H9 (cell line): ENCODE measurements at regions not wholly inside any gene's neighbourhood (a gene's known extent, or its start where the extent isn't known, plus 50 kb on each side); places are given as distances from the start of the nearest gene placed in this dataset.

Experiments
- DNase-seq: peaks from one replicate; pipeline ENCODE4 v3.0.0-alpha.2; 2017
- H2AFZ ChIP-seq: one replicate; pipeline ENCODE4 v1.6.1; 2013; ENCODE audit warnings: mild to moderate bottlenecking, low read length, control low read depth, moderate library complexity
- H2AK5ac ChIP-seq: 2 replicates; pipeline ENCODE4 v1.6.1; 2013; ENCODE audit warnings: low read length, control low read depth, mixed read lengths; ENCODE audit not compliant: insufficient read length
- H2BK120ac ChIP-seq: one replicate; pipeline ENCODE4 v1.6.1; 2013; ENCODE audit warnings: low read depth, mild to moderate bottlenecking, low read length, control low read depth, inconsistent platforms; ENCODE audit not compliant: poor library complexity, severe bottlenecking
- H2BK12ac ChIP-seq: 2 replicates; pipeline ENCODE4 v1.6.1; 2013; ENCODE audit warnings: low read length, control low read depth, mixed read lengths, low read depth; ENCODE audit not compliant: insufficient read length
- H2BK15ac ChIP-seq: 2 replicates; pipeline ENCODE4 v1.6.1; 2013; ENCODE audit warnings: low read depth, low read length, control low read depth
- H2BK20ac ChIP-seq: one replicate; pipeline ENCODE4 v1.6.1; 2013; ENCODE audit warnings: low read depth, mild to moderate bottlenecking, low read length, control low read depth, inconsistent platforms; ENCODE audit not compliant: poor library complexity, severe bottlenecking
- H2BK5ac ChIP-seq: 2 replicates; pipeline ENCODE4 v1.6.1; 2013; ENCODE audit warnings: low read length, control low read depth, mixed read lengths; ENCODE audit not compliant: insufficient read length
- H3K14ac ChIP-seq: 2 replicates; pipeline ENCODE4 v1.6.1; 2013; ENCODE audit warnings: low read length, control low read depth; ENCODE audit not compliant: insufficient read depth
- H3K18ac ChIP-seq: 2 replicates; pipeline ENCODE4 v1.6.1; 2013; ENCODE audit warnings: low read depth, mild to moderate bottlenecking, mixed read lengths, low read length, control low read depth; ENCODE audit not compliant: insufficient read length
- H3K23ac ChIP-seq: 2 replicates; pipeline ENCODE4 v1.6.1; 2013; ENCODE audit warnings: low read length, control low read depth, mixed read lengths, low read depth; ENCODE audit not compliant: insufficient read length
- H3K23me2 ChIP-seq: 2 replicates; pipeline ENCODE4 v1.6.1; 2013; ENCODE audit warnings: low read depth, mild to moderate bottlenecking, mixed read lengths, low read length, control low read depth; ENCODE audit not compliant: insufficient read length, poor library complexity, severe bottlenecking
- H3K27ac ChIP-seq: 2 replicates; pipeline ENCODE4 v1.5.1; 2013; ENCODE audit warnings: low read length, control low read depth, mixed read lengths, low read depth; ENCODE audit not compliant: insufficient read length
- H3K27me3 ChIP-seq: 2 replicates; pipeline ENCODE4 v1.6.1; 2013; ENCODE audit warnings: low read length, control low read depth, inconsistent platforms; ENCODE audit not compliant: insufficient read depth
- H3K4ac ChIP-seq: 2 replicates; pipeline ENCODE4 v1.6.1; 2013; ENCODE audit warnings: low read depth, mild to moderate bottlenecking, control low read depth, inconsistent platforms, low read length, moderate library complexity
- H3K4me1 ChIP-seq: 2 replicates; pipeline ENCODE4 v1.6.1; 2013; ENCODE audit warnings: low read length, control low read depth, inconsistent platforms; ENCODE audit not compliant: insufficient read depth
- H3K4me2 ChIP-seq: 2 replicates; pipeline ENCODE4 v1.6.1; 2013; ENCODE audit warnings: low read length, control low read depth, mixed read lengths; ENCODE audit not compliant: insufficient read length, insufficient read depth
- H3K56ac ChIP-seq: 2 replicates; pipeline ENCODE4 v1.6.1; 2013; ENCODE audit warnings: low read depth, mild to moderate bottlenecking, mixed read lengths, low read length, control low read depth; ENCODE audit not compliant: insufficient read length
- H3K79me1 ChIP-seq: 2 replicates; pipeline ENCODE4 v1.6.1; 2013; ENCODE audit warnings: low read depth, mild to moderate bottlenecking, moderate library complexity, low read length, control low read depth, inconsistent platforms; ENCODE audit not compliant: insufficient read depth, poor library complexity, severe bottlenecking
- H3K79me2 ChIP-seq: 2 replicates; pipeline ENCODE4 v1.6.1; 2013; ENCODE audit warnings: low read length, control low read depth, inconsistent platforms; ENCODE audit not compliant: insufficient read depth
- H3K9ac ChIP-seq: 2 replicates; pipeline ENCODE4 v1.6.1; 2013; ENCODE audit warnings: low read length, control low read depth, mixed read lengths; ENCODE audit not compliant: insufficient read length; ENCODE audit errors: extremely low read depth
- H3K9me3 ChIP-seq: one replicate; pipeline ENCODE4 v1.6.1; 2013; ENCODE audit warnings: low read depth, low read length, inconsistent platforms; ENCODE audit not compliant: control insufficient read depth
- H3T11ph ChIP-seq: one replicate; pipeline ENCODE4 v1.6.1; 2013; ENCODE audit warnings: mild to moderate bottlenecking, low read length, control low read depth, inconsistent platforms
- H4K20me1 ChIP-seq: one replicate; pipeline ENCODE4 v1.6.1; 2013; ENCODE audit not compliant: control insufficient read depth, insufficient read length, insufficient read depth
- H4K5ac ChIP-seq: 2 replicates; pipeline ENCODE4 v1.6.1; 2013; ENCODE audit warnings: low read depth, mild to moderate bottlenecking, mixed read lengths, low read length, control low read depth; ENCODE audit not compliant: insufficient read length
- H4K8ac ChIP-seq: replicated peaks from 2 replicates; pipeline ENCODE4 v1.6.1; 2013; ENCODE audit warnings: low read length, control low read depth, mixed read lengths, low read depth; ENCODE audit not compliant: insufficient read length
- H4K91ac ChIP-seq: 2 replicates; pipeline ENCODE4 v1.6.1; 2013; ENCODE audit warnings: low read depth, mild to moderate bottlenecking, moderate library complexity, mixed read lengths, low read length, control low read depth; ENCODE audit not compliant: insufficient read length
- H3K27ac Mint-ChIP-seq, 3 experiments: 2 replicates in 2 of 3; 3 replicates in 1 of 3; pipeline ENCODE4 v1.8.0; 2020 to 2021; ENCODE audit warnings: mixed read lengths in 3 of 3, mild to moderate bottlenecking in 1 of 3, moderate library complexity in 1 of 3
- H3K27me3 Mint-ChIP-seq: 2 replicates; pipeline ENCODE4 v1.8.0; 2021; ENCODE audit warnings: low read depth, mild to moderate bottlenecking, moderate library complexity, mixed read lengths
- H3K36me3 Mint-ChIP-seq, 3 experiments: 2 replicates in 2 of 3; 3 replicates in 1 of 3; pipeline ENCODE4 v1.8.0; 2020 to 2021; ENCODE audit warnings: low read depth in 3 of 3, mixed read lengths in 3 of 3; ENCODE audit not compliant: insufficient read depth in 1 of 3
- H3K4me1 Mint-ChIP-seq, 2 experiments: 2 replicates each; pipeline ENCODE4 v1.8.0; 2020; ENCODE audit warnings: mixed read lengths in 2 of 2
- H3K4me3 Mint-ChIP-seq, 2 experiments: 2 replicates in 1 of 2; 3 replicates in 1 of 2; pipeline ENCODE4 v1.8.0; 2020 to 2021; ENCODE audit warnings: mild to moderate bottlenecking in 2 of 2, mixed read lengths in 2 of 2, moderate library complexity in 1 of 2
- H3K9me3 Mint-ChIP-seq, 2 experiments: 2 replicates in 1 of 2; 3 replicates in 1 of 2; pipeline ENCODE4 v1.8.0; 2020; ENCODE audit warnings: mild to moderate bottlenecking in 2 of 2, mixed read lengths in 2 of 2, moderate library complexity in 1 of 2
- WGBS: extraction: QIAGEN DNeasy Blood & Tissue Kit; methylation state at CpG from one replicate; pipeline ENCODE4 v1.1.7; 2013; ENCODE audit warnings: missing lambda C conversion rate, low lambda C conversion rate, mixed read lengths; ENCODE audit not compliant: insufficient read length; ENCODE audit errors: extremely low coverage; 5-methylcytosine and 5-hydroxymethylcytosine counted together
- TF ChIP-seq, protein P1 (sequence below): fragments of 200-600 bp; sonication (generic); conservative IDR thresholded peaks from 3 replicates; pipeline ENCODE4 v1.8.0; 2021; ENCODE audit warnings: antibody characterized with exemption, mild to moderate bottlenecking

DNA sequence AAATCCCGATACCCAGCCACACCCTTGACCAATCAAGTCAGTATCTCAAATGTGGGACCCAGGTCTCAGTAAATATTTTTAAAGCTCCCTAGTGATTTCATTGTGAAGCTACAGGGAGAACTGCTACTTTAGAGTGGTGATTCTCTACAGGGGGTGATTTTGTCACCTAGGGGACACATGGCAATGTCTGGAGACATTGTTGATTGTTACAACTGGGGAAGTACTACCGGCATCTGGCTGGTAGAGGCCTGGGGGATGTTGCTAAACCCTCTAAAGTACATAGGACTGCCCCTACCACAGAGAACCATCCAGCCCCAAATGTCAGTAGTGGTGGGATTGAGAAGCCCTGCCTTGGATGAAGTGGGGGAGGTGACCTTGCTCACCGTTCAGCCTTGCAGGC lies 152.9 kb downstream of the RPS24 start:
- H3K79me2 ChIP-seq = no peaks in the 10 kb centered on the region
- H2BK5ac ChIP-seq = no peak overlapping the region
- H2BK20ac ChIP-seq = no peak overlapping the region
- no peak overlapping the region for H3K23ac ChIP-seq
- no peaks in the 10 kb centered on the region for H3K79me1 ChIP-seq
- Mint-ChIP-seq H3K27ac (no peak overlapping the region; a peak in 1 of 7 replicates), H3K4me1 (no peaks in the 10 kb centered on the region), H3K27me3 (no peaks in the 10 kb centered on the region; the same call in none of the 2 replicates), H3K4me3 (no peak overlapping the region), H3K9me3 (no peaks in the 10 kb centered on the region), H3K36me3 (no peaks in the 10 kb centered on the region)
- H2BK12ac ChIP-seq = no peak overlapping the region
- no peak overlapping the region for H3T11ph ChIP-seq
- H4K8ac ChIP-seq = no peak overlapping the region
- TF ChIP-seq, protein P1, sequence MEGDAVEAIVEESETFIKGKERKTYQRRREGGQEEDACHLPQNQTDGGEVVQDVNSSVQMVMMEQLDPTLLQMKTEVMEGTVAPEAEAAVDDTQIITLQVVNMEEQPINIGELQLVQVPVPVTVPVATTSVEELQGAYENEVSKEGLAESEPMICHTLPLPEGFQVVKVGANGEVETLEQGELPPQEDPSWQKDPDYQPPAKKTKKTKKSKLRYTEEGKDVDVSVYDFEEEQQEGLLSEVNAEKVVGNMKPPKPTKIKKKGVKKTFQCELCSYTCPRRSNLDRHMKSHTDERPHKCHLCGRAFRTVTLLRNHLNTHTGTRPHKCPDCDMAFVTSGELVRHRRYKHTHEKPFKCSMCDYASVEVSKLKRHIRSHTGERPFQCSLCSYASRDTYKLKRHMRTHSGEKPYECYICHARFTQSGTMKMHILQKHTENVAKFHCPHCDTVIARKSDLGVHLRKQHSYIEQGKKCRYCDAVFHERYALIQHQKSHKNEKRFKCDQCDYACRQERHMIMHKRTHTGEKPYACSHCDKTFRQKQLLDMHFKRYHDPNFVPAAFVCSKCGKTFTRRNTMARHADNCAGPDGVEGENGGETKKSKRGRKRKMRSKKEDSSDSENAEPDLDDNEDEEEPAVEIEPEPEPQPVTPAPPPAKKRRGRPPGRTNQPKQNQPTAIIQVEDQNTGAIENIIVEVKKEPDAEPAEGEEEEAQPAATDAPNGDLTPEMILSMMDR = no peak
- no peak overlapping the region for H2AFZ ChIP-seq
- no peak for DNase-seq
- no peak overlapping the region for H3K4me2 ChIP-seq
- no peak overlapping the region for H2BK15ac ChIP-seq
- no peak overlapping the region for H4K91ac ChIP-seq
- H3K9me3 ChIP-seq = no peaks in the 10 kb centered on the region
- H3K23me2 ChIP-seq = no peaks in the 10 kb centered on the region
- no peaks in the 10 kb centered on the region for H3K4me1 ChIP-seq
- no peaks in the 10 kb centered on the region for H3K27me3 ChIP-seq
- no peak overlapping the region for H2BK120ac ChIP-seq
- no peaks in the 10 kb centered on the region for H4K20me1 ChIP-seq
- H3K4ac ChIP-seq = no peak overlapping the region
- no peak overlapping the region for H2AK5ac ChIP-seq
- H3K56ac ChIP-seq = no peak overlapping the region
- H3K9ac ChIP-seq = no peak overlapping the region
- H3K27ac ChIP-seq = no peak overlapping the region
- H3K18ac ChIP-seq = no peak overlapping the region
- H4K5ac ChIP-seq = no peak overlapping the region
- no peak overlapping the region; the same call in 1 of the 2 replicates for H3K14ac ChIP-seq
- no CpG with 5 or more reads among the region's 3 CpGs for WGBS
